Adrenal gland (tissue), 5 donors: ENCODE measurements at regions not wholly inside any gene's neighbourhood (a gene's known extent, or its start where the extent isn't known, plus 50 kb on each side); places are given as distances from the start of the nearest gene placed in this dataset.

Experiments
- CTCF ChIP-seq, 6 experiments: fragments of 450-650 bp in 4 of 6; fragments of 200-600 bp in 2 of 6; sonication (generic) in 1 of 6; IDR thresholded peaks; 1 replicate in 5 of 6; 2 replicates in 1 of 6; pipeline versions ENCODE4 v1.5.1 to v1.8.0; 2016 to 2021; ENCODE audit warnings: antibody characterized with exemption in 6 of 6, mild to moderate bottlenecking in 2 of 6, moderate library complexity in 1 of 6
- POLR2A ChIP-seq, 2 donors: fragments of 450-650 bp; IDR thresholded peaks; one replicate each; pipeline ENCODE4 v1.6.1; 2017; ENCODE audit warnings: antibody characterized with exemption in 2 of 2, mild to moderate bottlenecking in 2 of 2, moderate library complexity in 1 of 2
- donor health status: DM: no; HTN: no; CAD: no.

DNA sequence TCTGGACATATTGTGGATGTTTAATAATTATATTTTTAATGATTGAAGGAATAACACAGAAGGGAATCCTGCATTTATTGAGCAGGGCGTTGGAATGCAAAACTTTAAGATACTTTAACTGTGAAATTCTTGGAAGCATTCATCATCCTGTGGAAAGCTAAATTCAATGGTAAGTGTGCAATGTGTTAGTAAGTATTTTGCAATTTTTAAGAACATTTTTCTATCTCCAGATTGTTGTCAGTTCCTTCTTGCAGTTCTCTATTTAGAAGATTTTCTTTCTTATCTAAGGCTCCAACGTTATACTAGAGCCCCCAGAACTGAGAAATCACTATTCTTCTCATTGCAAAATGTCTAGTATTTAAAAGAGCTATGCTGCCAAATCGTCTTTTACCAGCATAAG, 132.2 kb upstream of the TSC22D2 start:
- TF ChIP-seq CTCF (IDR thresholded peaks at IDR 0.05) (no peak), POLR2A (IDR thresholded peaks at IDR 0.05) (no peak)
